GM19099 (cell line): ENCODE measurements at regions not wholly inside any gene's neighbourhood (a gene's known extent, or its start where the extent isn't known, plus 50 kb on each side); places are given as distances from the start of the nearest gene placed in this dataset.

Experiments
- POLR2A ChIP-seq: IDR thresholded peaks from 3 replicates; pipeline ENCODE4 v1.6.1; 2011; ENCODE audit warnings: low read depth; ENCODE audit not compliant: insufficient read length; ENCODE audit errors: extremely low read depth

- no peak for TF ChIP-seq POLR2A
Measured at GRCh38 chr16:85297881-85298280, 185.6 kb upstream of the CIBAR2 start.

- TF ChIP-seq POLR2A: no peak
Measured at GRCh38 chr16:85300406-85300968, 188.2 kb upstream of the CIBAR2 start.

- no peak for TF ChIP-seq POLR2A
Measured at GRCh38 chr16:85301231-85301630, 189.0 kb upstream of the CIBAR2 start.

GRCh38 chr16:85302018-85302847 lies 190.0 kb upstream of the CIBAR2 start:
- no peak for TF ChIP-seq POLR2A

- no peak for TF ChIP-seq POLR2A
Measured at GRCh38 chr16:85302848-85303353, 190.6 kb upstream of the CIBAR2 start.

GRCh38 chr16:85303354-85303883 lies 191.1 kb upstream of the CIBAR2 start:
- TF ChIP-seq POLR2A: no peak

GRCh38 chr16:85304337-85304736 lies 192.1 kb upstream of the CIBAR2 start:
- TF ChIP-seq POLR2A: no peak

GRCh38 chr16:85306071-85306792 lies 194.0 kb upstream of the CIBAR2 start:
- TF ChIP-seq POLR2A: no peak

GRCh38 chr16:85306793-85307551 lies 194.7 kb upstream of the CIBAR2 start:
- TF ChIP-seq POLR2A: no peak

GRCh38 chr16:85307552-85308364 lies 195.5 kb upstream of the CIBAR2 start:
- TF ChIP-seq POLR2A: no peak

GRCh38 chr16:85308611-85309540 lies 196.6 kb upstream of the CIBAR2 start:
- no peak for TF ChIP-seq POLR2A

- TF ChIP-seq POLR2A: no peak
Measured at GRCh38 chr16:85309656-85310587, 197.7 kb upstream of the CIBAR2 start.
